Spleen (tissue), 11 donors: ENCODE measurements at regions not wholly inside any gene's neighbourhood (a gene's known extent, or its start where the extent isn't known, plus 50 kb on each side); places are given as distances from the start of the nearest gene placed in this dataset.

Experiments
- DNase-seq: peaks from one replicate; pipeline ENCODE4 v3.0.0-alpha.2; 2020
- H3K27ac ChIP-seq, 8 donors: fragments of 200-600 bp; sonication (generic) in 7 of 8; 1 replicate in 4 of 8; 2 replicates in 4 of 8; pipeline versions ENCODE4 v1.5.0 to v1.8.0; 2016 to 2021; ENCODE audit warnings: inconsistent platforms in 4 of 8, mild to moderate bottlenecking in 4 of 8, moderate library complexity in 1 of 8
- H3K27me3 ChIP-seq, 7 donors: fragments of 200-600 bp; sonication (generic) in 6 of 7; replicated peaks in 1 of 7; 1 replicate in 4 of 7; 2 replicates in 3 of 7; pipeline versions ENCODE4 v1.5.0 to v1.8.0; 2016 to 2021; ENCODE audit warnings: inconsistent platforms in 3 of 7, mild to moderate bottlenecking in 1 of 7
- H3K36me3 ChIP-seq, 6 donors: fragments of 200-600 bp; sonication (generic) in 5 of 6; 1 replicate in 4 of 6; 2 replicates in 2 of 6; pipeline versions ENCODE4 v1.5.0 to v1.8.0; 2016 to 2021; ENCODE audit warnings: inconsistent platforms in 2 of 6
- H3K4me1 ChIP-seq, 6 donors: fragments of 200-600 bp; sonication (generic) in 5 of 6; 1 replicate in 3 of 6; 2 replicates in 3 of 6; pipeline versions ENCODE4 v1.5.0 to v1.8.0; 2016 to 2021; ENCODE audit warnings: inconsistent platforms in 3 of 6
- H3K4me3 ChIP-seq, 8 donors: fragments of 200-600 bp; sonication (generic) in 7 of 8; 1 replicate in 4 of 8; 2 replicates in 4 of 8; pipeline versions ENCODE4 v1.5.0 to v1.8.0; 2016 to 2021; ENCODE audit warnings: inconsistent platforms in 4 of 8, mild to moderate bottlenecking in 4 of 8, moderate library complexity in 2 of 8
- H3K9me3 ChIP-seq, 8 donors: fragments of 200-600 bp; sonication (generic) in 7 of 8; 1 replicate in 4 of 8; 2 replicates in 4 of 8; pipeline versions ENCODE4 v1.5.0 to v1.8.0; 2016 to 2021; ENCODE audit warnings: inconsistent platforms in 4 of 8
- CTCF ChIP-seq, 11 experiments: fragments of 200-600 bp in 7 of 11; fragments of 450-650 bp in 4 of 11; sonication (generic) in 4 of 11; IDR thresholded peaks in 8 of 11; conservative IDR thresholded peaks in 3 of 11; 1 replicate in 7 of 11; 2 replicates in 4 of 11; pipeline versions ENCODE4 v1.4.0 to v1.8.0; 2016 to 2021; ENCODE audit warnings: antibody characterized with exemption in 11 of 11, inconsistent platforms in 4 of 11, mild to moderate bottlenecking in 1 of 11
- POLR2A ChIP-seq, 3 donors: fragments of 450-650 bp; IDR thresholded peaks; one replicate each; pipeline ENCODE4 v1.5.1; 2017; ENCODE audit warnings: antibody characterized with exemption in 3 of 3, mild to moderate bottlenecking in 1 of 3
- POLR2AphosphoS5 ChIP-seq, 3 donors: sonication (generic); formaldehyde crosslinking; IDR thresholded peaks; one replicate each; pipeline ENCODE4 v1.5.1; 2017; ENCODE audit warnings: antibody characterized with exemption in 3 of 3
- WGBS, 5 donors: extraction: QIAGEN DNeasy Blood & Tissue Kit in 3 of 5; methylation state at CpG; one replicate each; pipeline versions ENCODE4 v1.1.5 to v1.1.7; 2013 to 2018; 5-methylcytosine and 5-hydroxymethylcytosine counted together
- intact Hi-C: fragments of 100-400 bp; cut with DNase I; formaldehyde crosslinking; loops from one replicate; pipeline ENCODE4 v1.15.0; 2023; ENCODE audit warnings: low total_unique reads
- donor health status: healthy with polysubstance abuse.
- donor health status: DM: no; HTN: no; CAD: no; lungs with moderate emphysema.
- donor health status: DM: no; HTN: no; CAD: no.
- donor health status: Bipolar disorder and iron deficiency.
- donor health status: healthy.
- donor health status: DM: no; HTN: no; CAD: no.
- donor health status: DM: yes; HTN: yes; CAD: no.

DNA sequence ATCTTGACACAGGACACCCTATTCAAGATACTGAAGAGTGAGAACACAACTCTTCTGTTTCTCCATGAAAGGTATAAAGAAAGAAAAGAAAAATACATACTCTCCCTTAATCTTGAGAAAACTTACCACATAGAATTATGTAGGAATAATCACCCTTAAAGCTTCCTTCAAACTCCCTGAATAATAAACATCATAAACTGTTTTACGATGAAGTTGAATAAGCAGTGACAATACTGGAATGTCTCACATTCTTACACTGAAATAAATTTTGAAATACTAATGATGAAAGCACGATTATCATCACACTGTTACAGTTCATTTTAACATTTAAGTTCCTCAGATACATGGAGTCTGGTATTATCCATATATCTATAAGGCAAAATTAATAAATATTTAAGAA lies 306.2 kb downstream of the IPMK start:
- no peak for DNase-seq
- Histone ChIP-seq H3K27me3 (no peaks in the 10 kb centered on the region), H3K4me3 (no peak overlapping the region), H3K4me1 (no peaks in the 10 kb centered on the region), H3K27ac (no peak overlapping the region), H3K36me3 (no peaks in the 10 kb centered on the region), H3K9me3 (peaks cover 0 to under 1% (median 0%) of the 10 kb centered on the region in 8 donors)
- TF ChIP-seq POLR2A (IDR thresholded peaks at IDR 0.05) (no peak), POLR2AphosphoS5 (IDR thresholded peaks at IDR 0.05) (no peak), CTCF (IDR thresholded peaks at IDR 0.05 in 8 of 11, conservative IDR thresholded peaks at IDR 0.05 in 3 of 11) (no peak)
- intact Hi-C loops, result no loop called here
- 72 to 87% (median 77%) methylated on average over 2 of the region's 2 CpGs for WGBS, 5 donors

- no peaks in the 10 kb centered on the region for H3K9me3 ChIP-seq
- no peaks in the 10 kb centered on the region for H3K36me3 ChIP-seq
- no peak for DNase-seq
- no peaks in the 10 kb centered on the region for H3K27me3 ChIP-seq
- H3K4me3 ChIP-seq, result no peak overlapping the region
- WGBS, 5 donors, result 56 to 62% (median 57%) methylated on average over 3 of the region's 3 CpGs
- no peak overlapping the region for H3K27ac ChIP-seq
- intact Hi-C loops, result no loop called here
- no peak for TF ChIP-seq POLR2AphosphoS5 (IDR thresholded peaks at IDR 0.05)
- no peak for TF ChIP-seq POLR2A (IDR thresholded peaks at IDR 0.05)
- TF ChIP-seq CTCF (IDR thresholded peaks at IDR 0.05 in 8 of 11, conservative IDR thresholded peaks at IDR 0.05 in 3 of 11), result no peak
- no peaks in the 10 kb centered on the region for H3K4me1 ChIP-seq
These were observed 307.3 kb downstream of the IPMK start for GRCh38 chr10:57960406-57960805.

DNA sequence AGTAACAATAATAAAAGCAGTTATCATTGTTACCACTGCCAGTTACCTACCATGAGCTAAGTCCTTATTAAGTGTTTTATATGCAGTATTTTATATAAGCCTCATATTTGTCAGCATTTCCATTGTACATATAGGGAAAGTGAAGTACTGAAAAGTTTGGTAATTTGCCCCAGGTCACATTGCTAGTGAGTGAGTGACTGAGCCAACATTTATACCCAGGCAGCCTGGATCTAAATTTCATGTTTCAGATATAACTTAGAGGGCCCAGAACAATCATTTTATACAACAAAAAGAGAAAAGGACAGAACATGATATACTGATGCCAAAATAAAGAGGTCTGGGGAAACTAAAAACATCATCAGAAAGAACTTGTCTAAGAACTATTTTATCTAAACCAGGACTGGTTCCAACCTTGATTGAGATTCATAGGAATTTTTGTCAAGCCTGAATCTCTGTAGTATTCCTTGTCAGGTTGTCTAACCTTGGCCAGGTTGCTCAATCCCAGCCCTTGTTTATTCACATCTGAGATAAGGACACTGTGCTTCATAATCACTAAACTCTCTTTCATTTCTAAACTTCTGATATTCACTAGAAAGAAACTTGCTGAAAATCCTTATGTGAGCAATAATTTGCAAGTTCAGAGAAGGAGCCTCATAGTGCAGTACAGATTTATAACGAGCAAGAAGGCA lies 308.2 kb downstream of the IPMK start:
- Histone ChIP-seq H3K27ac (no peak overlapping the region), H3K4me3 (no peak overlapping the region)
- WGBS, 5 donors, result 51 to 79% (median 57%) methylated on average over 1 of the region's 1 CpG

GRCh38 chr10:57955076-57955475 lies 312.6 kb downstream of the IPMK start:
- Histone ChIP-seq H3K36me3 (no peaks in the 10 kb centered on the region), H3K9me3 (no peaks in the 10 kb centered on the region), H3K27ac (no peak overlapping the region), H3K27me3 (no peaks in the 10 kb centered on the region), H3K4me3 (no peak overlapping the region), H3K4me1 (no peaks in the 10 kb centered on the region)
- intact Hi-C loops, result no loop called here
- no peak for DNase-seq
- 52 to 75% (median 68%) methylated on average over 2 of the region's 2 CpGs for WGBS, 5 donors
- TF ChIP-seq POLR2AphosphoS5 (IDR thresholded peaks at IDR 0.05) (no peak), CTCF (IDR thresholded peaks at IDR 0.05 in 8 of 11, conservative IDR thresholded peaks at IDR 0.05 in 3 of 11) (no peak), POLR2A (IDR thresholded peaks at IDR 0.05) (no peak)

More for the DNA sequence above, 308.2 kb downstream of the IPMK start:
- Histone ChIP-seq H3K27me3 (no peaks in the 10 kb centered on the region), H3K4me1 (no peaks in the 10 kb centered on the region), H3K9me3 (no peaks in the 10 kb centered on the region), H3K36me3 (no peaks in the 10 kb centered on the region)
- no peak for TF ChIP-seq POLR2AphosphoS5 (IDR thresholded peaks at IDR 0.05)
- TF ChIP-seq POLR2A (IDR thresholded peaks at IDR 0.05), result no peak
- no peak for TF ChIP-seq CTCF (IDR thresholded peaks at IDR 0.05 in 8 of 11, conservative IDR thresholded peaks at IDR 0.05 in 3 of 11)
- DNase-seq, result no peak
- intact Hi-C loops, result no loop called here
